Gastroesophageal sphincter (tissue), 4 donors: ENCODE measurements at regions not wholly inside any gene's neighbourhood (a gene's known extent, or its start where the extent isn't known, plus 50 kb on each side); places are given as distances from the start of the nearest gene placed in this dataset.

ENCODE experiments used
- ATAC-seq: fragments of 150-250 bp; one replicate; pipeline ENCODE4 v1.9.1; 2016; ENCODE audit warnings: mild to moderate bottlenecking, moderate library complexity
- H3K27ac ChIP-seq, 4 donors: fragments of 200-600 bp; sonication (generic) in 3 of 4; 1 replicate in 3 of 4; 2 replicates in 1 of 4; pipeline ENCODE4 v1.5.1; 2016 to 2019
- H3K27me3 ChIP-seq: fragments of 200-600 bp; sonication (generic); one replicate; pipeline ENCODE4 v1.5.1; 2019
- H3K36me3 ChIP-seq, 2 donors: fragments of 200-600 bp; sonication (generic); one replicate each; pipeline ENCODE4 v1.5.1; 2019; ENCODE audit warnings: control low read depth in 1 of 2
- H3K4me1 ChIP-seq, 3 donors: fragments of 200-600 bp; sonication (generic); 1 replicate in 2 of 3; 2 replicates in 1 of 3; pipeline ENCODE4 v1.5.1; 2016 to 2019; ENCODE audit warnings: control low read depth in 2 of 3
- H3K4me3 ChIP-seq, 2 donors: fragments of 200-600 bp; sonication (generic); one replicate each; pipeline ENCODE4 v1.5.1; 2019; ENCODE audit warnings: mild to moderate bottlenecking in 1 of 2, moderate library complexity in 1 of 2
- H3K9me3 ChIP-seq, 3 donors: fragments of 200-600 bp; sonication (generic); one replicate each; pipeline ENCODE4 v1.5.1; 2017 to 2019; ENCODE audit warnings: control low read depth in 2 of 3
- EP300 ChIP-seq: sonication (generic); formaldehyde crosslinking; IDR thresholded peaks from one replicate; pipeline ENCODE4 v1.6.1; 2017; ENCODE audit warnings: antibody characterized with exemption, mild to moderate bottlenecking
- POLR2A ChIP-seq, 2 donors: fragments of 450-650 bp; IDR thresholded peaks; one replicate each; pipeline ENCODE4 v1.6.1; 2017; ENCODE audit warnings: antibody characterized with exemption in 2 of 2, mild to moderate bottlenecking in 2 of 2, moderate library complexity in 1 of 2
- POLR2AphosphoS5 ChIP-seq: sonication (generic); formaldehyde crosslinking; IDR thresholded peaks from one replicate; pipeline ENCODE4 v1.6.1; 2017; ENCODE audit warnings: antibody characterized with exemption
- WGBS, 2 donors: methylation state at CpG; one replicate each; pipeline ENCODE4 v1.1.5; 2018; ENCODE audit warnings: low coverage in 1 of 2; 5-methylcytosine and 5-hydroxymethylcytosine counted together
- TF ChIP-seq, protein P1 (sequence below), 4 experiments: fragments of 200-600 bp in 2 of 4; fragments of 450-650 bp in 2 of 4; sonication (generic) in 1 of 4; IDR thresholded peaks; one replicate each; pipeline ENCODE4 v1.5.1; 2017 to 2019; ENCODE audit warnings: antibody characterized with exemption in 4 of 4, mild to moderate bottlenecking in 2 of 4, moderate library complexity in 2 of 4

DNA sequence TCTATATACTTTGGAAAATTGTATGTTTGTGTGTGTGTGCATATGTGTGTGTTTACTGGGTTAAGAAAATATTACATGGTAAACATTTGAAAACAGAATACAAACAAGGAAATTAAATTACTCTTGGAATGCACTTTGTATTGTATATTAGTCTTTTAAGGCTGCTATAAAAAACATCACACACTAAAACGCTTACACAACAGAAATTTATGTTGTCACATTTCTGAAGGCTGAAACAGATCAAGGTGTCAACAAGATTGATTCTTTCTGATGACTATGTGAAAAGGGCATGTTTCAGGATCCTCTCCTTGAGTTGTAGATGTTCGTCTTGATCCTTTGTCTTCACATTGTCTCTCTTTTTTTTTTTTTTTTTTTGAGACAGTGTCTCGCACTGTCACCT lies 149.1 kb upstream of the CNTN5 start:
- 72 to 100% methylated on average over 2 of the region's 3 CpGs for WGBS, 2 donors
- Histone ChIP-seq H3K27ac (no peak overlapping the region), H3K27me3 (no peaks in the 10 kb centered on the region), H3K36me3 (no peaks in the 10 kb centered on the region), H3K4me3 (no peak overlapping the region), H3K4me1 (no peaks in the 10 kb centered on the region), H3K9me3 (no peaks in the 10 kb centered on the region)
- TF ChIP-seq POLR2A (IDR thresholded peaks at IDR 0.05) (no peak), POLR2AphosphoS5 (no peak), EP300 (no peak)
- TF ChIP-seq, protein P1, sequence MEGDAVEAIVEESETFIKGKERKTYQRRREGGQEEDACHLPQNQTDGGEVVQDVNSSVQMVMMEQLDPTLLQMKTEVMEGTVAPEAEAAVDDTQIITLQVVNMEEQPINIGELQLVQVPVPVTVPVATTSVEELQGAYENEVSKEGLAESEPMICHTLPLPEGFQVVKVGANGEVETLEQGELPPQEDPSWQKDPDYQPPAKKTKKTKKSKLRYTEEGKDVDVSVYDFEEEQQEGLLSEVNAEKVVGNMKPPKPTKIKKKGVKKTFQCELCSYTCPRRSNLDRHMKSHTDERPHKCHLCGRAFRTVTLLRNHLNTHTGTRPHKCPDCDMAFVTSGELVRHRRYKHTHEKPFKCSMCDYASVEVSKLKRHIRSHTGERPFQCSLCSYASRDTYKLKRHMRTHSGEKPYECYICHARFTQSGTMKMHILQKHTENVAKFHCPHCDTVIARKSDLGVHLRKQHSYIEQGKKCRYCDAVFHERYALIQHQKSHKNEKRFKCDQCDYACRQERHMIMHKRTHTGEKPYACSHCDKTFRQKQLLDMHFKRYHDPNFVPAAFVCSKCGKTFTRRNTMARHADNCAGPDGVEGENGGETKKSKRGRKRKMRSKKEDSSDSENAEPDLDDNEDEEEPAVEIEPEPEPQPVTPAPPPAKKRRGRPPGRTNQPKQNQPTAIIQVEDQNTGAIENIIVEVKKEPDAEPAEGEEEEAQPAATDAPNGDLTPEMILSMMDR (IDR thresholded peaks at IDR 0.05): no peak
- no peak for ATAC-seq

DNA sequence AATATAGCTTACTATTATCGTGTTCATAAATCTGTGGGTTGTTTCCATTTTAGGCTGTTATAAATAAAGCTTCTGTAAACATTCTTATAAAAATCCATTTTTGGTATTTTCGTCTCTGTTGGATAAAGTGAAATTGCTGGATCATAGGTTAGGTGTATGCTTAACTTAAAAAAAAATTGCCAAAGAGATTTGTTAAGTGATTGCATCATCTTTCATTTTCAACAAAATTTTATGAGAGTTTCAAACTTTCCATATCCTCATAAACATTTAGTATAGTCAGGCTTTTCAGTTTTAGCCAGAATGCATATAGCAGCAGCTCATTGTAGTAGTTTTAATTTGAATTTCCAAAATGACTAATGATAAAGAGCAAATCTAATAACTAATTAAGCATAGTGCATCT lies 146.7 kb upstream of the CNTN5 start:
- Histone ChIP-seq H3K4me3 (no peak overlapping the region), H3K27me3 (no peaks in the 10 kb centered on the region), H3K4me1 (no peaks in the 10 kb centered on the region), H3K27ac (no peak overlapping the region), H3K36me3 (no peaks in the 10 kb centered on the region), H3K9me3 (no peaks in the 10 kb centered on the region)
- 54 to 78% methylated on average over 2 of the region's 2 CpGs for WGBS, 2 donors
- TF ChIP-seq, protein P1 (IDR thresholded peaks at IDR 0.05): no peak
- TF ChIP-seq POLR2A (IDR thresholded peaks at IDR 0.05) (no peak), POLR2AphosphoS5 (no peak), EP300 (no peak)
- no peak for ATAC-seq

DNA sequence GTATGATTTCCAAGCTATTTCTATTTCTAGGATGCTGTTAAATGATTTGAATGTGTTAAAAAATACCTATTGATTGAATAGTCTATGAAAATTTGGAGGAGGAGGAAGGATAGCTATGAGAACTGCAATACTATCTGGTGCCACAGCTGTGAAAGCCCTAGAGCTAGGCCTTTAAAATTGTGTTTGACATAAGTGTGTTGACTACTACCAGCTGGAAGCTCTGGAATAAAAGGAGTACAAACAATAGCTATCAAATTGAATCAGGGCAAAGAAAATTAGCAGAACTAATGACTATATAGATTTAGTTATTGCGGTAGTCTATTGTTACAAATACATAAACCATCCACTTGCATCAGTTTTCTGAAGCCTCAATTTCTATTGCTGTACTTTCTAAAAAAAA lies 124.8 kb upstream of the CNTN5 start:
- H3K27me3 ChIP-seq: no peaks in the 10 kb centered on the region
- H3K4me1 ChIP-seq: no peaks in the 10 kb centered on the region
- H3K9me3 ChIP-seq: peaks cover 0 to 7% (median 0%) of the 10 kb centered on the region in 3 donors
- H3K36me3 ChIP-seq: no peaks in the 10 kb centered on the region
- no peak overlapping the region for H3K4me3 ChIP-seq
- ATAC-seq: no peak
- 56 to 80% methylated on average over 1 of the region's 1 CpG for WGBS, 2 donors
- no peak overlapping the region for H3K27ac ChIP-seq
- TF ChIP-seq POLR2A (IDR thresholded peaks at IDR 0.05) (no peak), POLR2AphosphoS5 (no peak)

DNA sequence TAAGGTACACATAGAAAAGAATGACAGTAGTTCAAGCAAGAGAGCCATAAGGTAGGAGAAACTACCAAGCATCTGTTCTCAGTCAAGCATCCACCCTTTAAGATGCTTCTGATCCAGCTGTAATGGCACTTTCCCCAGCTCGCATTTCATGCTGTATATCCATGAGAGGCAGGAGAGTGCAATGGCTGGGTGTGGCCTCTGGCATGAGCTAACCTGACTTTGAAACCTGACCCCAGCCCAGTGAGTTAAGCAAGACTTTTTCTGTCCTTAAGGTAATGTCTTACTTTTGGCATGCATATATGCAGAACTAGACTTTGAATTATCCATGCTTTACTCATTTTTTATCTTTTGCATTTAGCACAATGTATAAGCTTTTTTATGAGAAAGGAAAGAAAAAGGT lies 79.8 kb upstream of the CNTN5 start:
- Histone ChIP-seq H3K27ac (no peak overlapping the region), H3K36me3 (no peaks in the 10 kb centered on the region), H3K4me1 (no peaks in the 10 kb centered on the region), H3K4me3 (no peak overlapping the region), H3K27me3 (no peaks in the 10 kb centered on the region), H3K9me3 (no peaks in the 10 kb centered on the region)
- 25 to 86% methylated on average over 1 of the region's 1 CpG for WGBS, 2 donors
- ATAC-seq: no peak
- TF ChIP-seq POLR2A (IDR thresholded peaks at IDR 0.05) (no peak), POLR2AphosphoS5 (no peak), EP300 (no peak)
- TF ChIP-seq, protein P1 (IDR thresholded peaks at IDR 0.05): no peak

DNA sequence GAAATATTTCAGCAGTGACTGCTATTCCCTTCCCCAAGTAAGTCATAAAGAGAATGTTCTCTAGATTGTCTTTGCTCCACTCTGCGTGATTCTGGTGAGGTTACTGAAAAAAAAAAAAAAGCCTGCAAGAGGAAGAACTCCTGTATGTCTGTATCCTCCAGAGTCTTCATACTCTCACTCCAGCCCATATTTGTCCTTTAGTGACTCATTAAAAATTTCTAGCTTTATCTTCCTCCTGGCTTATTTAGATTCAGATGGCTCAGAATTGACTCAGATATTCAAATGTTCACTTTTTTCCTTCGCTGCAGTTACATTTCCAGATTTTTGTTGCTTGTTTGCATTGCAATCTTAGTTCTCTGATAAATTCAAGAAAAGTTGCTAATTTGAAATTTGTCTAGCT lies 76.3 kb upstream of the CNTN5 start:
- Histone ChIP-seq H3K4me3 (no peak overlapping the region), H3K36me3 (no peaks in the 10 kb centered on the region), H3K4me1 (no peaks in the 10 kb centered on the region), H3K27ac (no peak overlapping the region), H3K9me3 (no peaks in the 10 kb centered on the region), H3K27me3 (no peaks in the 10 kb centered on the region)
- no peak for TF ChIP-seq POLR2A (IDR thresholded peaks at IDR 0.05)
- TF ChIP-seq, protein P1 (IDR thresholded peaks at IDR 0.05): no peak
- no peak for TF ChIP-seq POLR2AphosphoS5
- TF ChIP-seq EP300: no peak
- ATAC-seq: no peak
- 79 to 80% methylated on average over 2 of the region's 2 CpGs for WGBS, 2 donors
